PC-3 (cell line): ENCODE measurements at regions not wholly inside any gene's neighbourhood (a gene's known extent, or its start where the extent isn't known, plus 50 kb on each side); places are given as distances from the start of the nearest gene placed in this dataset.

Experiments used
- ATAC-seq: fragments of 200-7000 bp; cut with Tn5 transposase; 2 replicates; pipeline ENCODE4 v1.9.1; 2020; ENCODE audit warnings: mild to moderate bottlenecking, moderate library complexity
- BruUV-seq: library from RNA; stranded (reverse); fragments of 400-500 nt; replicated peaks from 2 replicates; lab custom pipeline; 2021; lab: Mats Ljungman, UMichigan
- CTCF ChIA-PET: fragments of 300-600 bp; sonication (Branson Sonifier 250); formaldehyde crosslinking; loops from one replicate; lab custom pipeline; 2022; ENCODE audit warnings: antibody characterized with exemption; lab: Charles Lee
- POLR2A ChIA-PET: fragments of 300-600 bp; sonication (Branson Sonifier 250); formaldehyde crosslinking; loops from one replicate; lab custom pipeline; 2022; ENCODE audit warnings: antibody characterized with exemption; ENCODE audit not compliant: unreplicated experiment; lab: Charles Lee
- DNase-seq: peaks from one replicate; pipeline ENCODE4 v3.0.0-alpha.2; 2015
- H2AFZ ChIP-seq: fragments of 300-600 bp; sonication (generic); 2 replicates; pipeline ENCODE4 v1.6.0; 2016; ENCODE audit warnings: antibody characterized with exemption, low read length
- H3F3A ChIP-seq: fragments of 300-600 bp; sonication (generic); one replicate; pipeline ENCODE4 v1.6.0; 2017; ENCODE audit warnings: antibody characterized with exemption, low read length, control low read depth, mild to moderate bottlenecking; ENCODE audit not compliant: unreplicated experiment
- H3K27ac ChIP-seq: fragments of 300-600 bp; sonication (generic); 2 replicates; pipeline ENCODE4 v1.5.1; 2016; ENCODE audit warnings: mild to moderate bottlenecking, low read length
- H3K27me3 ChIP-seq: fragments of 300-600 bp; sonication (generic); 2 replicates; pipeline ENCODE4 v1.6.1; 2016; ENCODE audit warnings: low read length, mixed read lengths
- H3K36me3 ChIP-seq: fragments of 300-600 bp; sonication (generic); 2 replicates; pipeline ENCODE4 v1.6.1; 2016; ENCODE audit warnings: low read depth, mixed run types, low read length, mixed read lengths
- H3K4me1 ChIP-seq: fragments of 300-600 bp; sonication (generic); 2 replicates; pipeline ENCODE4 v1.5.1; 2016; ENCODE audit warnings: low read length; ENCODE audit not compliant: insufficient read depth
- H3K4me2 ChIP-seq: fragments of 300-600 bp; sonication (generic); 2 replicates; pipeline ENCODE4 v1.6.0; 2016; ENCODE audit warnings: low read length
- H3K4me3 ChIP-seq: fragments of 300-600 bp; sonication (generic); 2 replicates; pipeline ENCODE4 v1.5.1; 2016; ENCODE audit warnings: mild to moderate bottlenecking, low read length, mixed read lengths
- H3K79me2 ChIP-seq: fragments of 300-600 bp; sonication (generic); 2 replicates; pipeline ENCODE4 v1.6.1; 2017; ENCODE audit warnings: low read length, mixed read lengths
- H3K9ac ChIP-seq: fragments of 300-600 bp; sonication (generic); 2 replicates; pipeline ENCODE4 v1.6.0; 2016; ENCODE audit warnings: mild to moderate bottlenecking, low read length
- H3K9me2 ChIP-seq: fragments of 300-600 bp; sonication (generic); replicated peaks from 2 replicates; pipeline ENCODE4 v1.6.1; 2016; ENCODE audit warnings: mixed run types, low read length, mixed read lengths
- H3K9me3 ChIP-seq: fragments of 300-600 bp; sonication (generic); 2 replicates; pipeline ENCODE4 v1.6.1; 2016; ENCODE audit warnings: low read length, mixed read lengths
- H4K20me1 ChIP-seq: fragments of 300-600 bp; sonication (generic); 2 replicates; pipeline ENCODE4 v1.6.1; 2016; ENCODE audit warnings: low read length, mixed read lengths
- EZH2 ChIP-seq: fragments of 300-600 bp; sonication (generic); IDR thresholded peaks from one replicate; pipeline ENCODE4 v1.6.1; 2017; ENCODE audit warnings: antibody characterized with exemption, mild to moderate bottlenecking, low read length; ENCODE audit not compliant: unreplicated experiment
- EZH2phosphoT487 ChIP-seq: fragments of 300-600 bp; sonication (generic); IDR thresholded peaks from 2 replicates; pipeline ENCODE4 v1.6.1; 2018; ENCODE audit warnings: mild to moderate bottlenecking, antibody characterized with exemption, low read length, borderline replicate concordance
- intact Hi-C: fragments of 100-400 bp; cut with micrococcal nuclease; formaldehyde crosslinking; loops from 2 replicates; pipeline ENCODE4 v1.9.0; 2023
- TF ChIP-seq, protein P1 (sequence below): fragments of 300-600 bp; sonication (generic); conservative IDR thresholded peaks from 2 replicates; pipeline ENCODE4 v1.5.1; 2017; ENCODE audit warnings: antibody characterized with exemption, low read depth, mild to moderate bottlenecking, low read length

DNA sequence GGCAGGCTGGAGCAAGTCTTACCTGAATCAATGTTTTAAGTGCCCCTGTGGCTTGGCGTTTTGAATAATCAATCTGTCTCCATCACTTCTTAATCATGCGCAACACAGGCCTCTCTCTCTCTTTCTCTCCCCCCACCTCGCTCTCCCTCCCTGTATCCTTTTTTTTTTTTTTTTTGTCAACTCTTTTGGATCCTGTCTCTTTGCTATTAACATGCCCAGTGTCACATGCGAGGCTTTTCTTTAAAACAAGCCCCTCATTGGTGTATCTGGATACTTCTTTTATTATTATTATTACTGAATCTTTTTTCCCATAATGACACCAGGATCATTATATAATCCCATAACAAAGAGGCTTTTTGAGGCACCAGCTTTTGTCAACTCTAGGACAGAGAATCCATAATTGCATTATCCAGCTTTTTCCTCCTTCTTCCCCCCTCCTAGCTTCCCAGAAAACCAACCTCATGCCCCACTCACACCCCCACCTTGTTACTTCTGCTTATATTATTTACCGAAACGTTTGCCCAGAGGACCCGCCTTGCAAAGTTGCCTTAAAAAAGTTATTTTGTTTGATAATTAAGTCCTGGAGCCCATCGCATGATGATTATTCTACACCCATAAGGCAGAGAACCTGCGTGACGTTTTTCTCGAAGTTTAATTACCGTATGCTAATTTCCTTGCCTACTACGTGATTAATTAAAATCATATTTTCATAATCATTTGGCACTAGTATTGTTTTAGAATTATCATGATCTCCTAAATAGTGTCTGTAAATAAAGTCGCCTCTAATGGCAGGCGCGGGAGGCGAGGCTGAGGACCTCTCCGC lies 148.1 kb upstream of the ZNF536 start:
- ATAC-seq (no peak), DNase-seq (no peak)
- ChIA-PET CTCF (interaction anchor here (0.5 to 0.6 kb wide), 2 partner anchors 196 to 282 kb away, joined by 4 read pairs; partner anchors contain the start of gene URI1), POLR2A (no interaction called here)
- H3K27me3 ChIP-seq: peaks cover 35% of the 10 kb centered on the region
- no peak overlapping the region for H3K27ac ChIP-seq
- no peaks in the 10 kb centered on the region for H3F3A ChIP-seq
- no peaks in the 10 kb centered on the region for H3K4me1 ChIP-seq
- H2AFZ ChIP-seq: no peak overlapping the region
- no peaks in the 10 kb centered on the region for H4K20me1 ChIP-seq
- TF ChIP-seq EZH2: no peak
- TF ChIP-seq EZH2phosphoT487: no peak
- TF ChIP-seq, protein P1, sequence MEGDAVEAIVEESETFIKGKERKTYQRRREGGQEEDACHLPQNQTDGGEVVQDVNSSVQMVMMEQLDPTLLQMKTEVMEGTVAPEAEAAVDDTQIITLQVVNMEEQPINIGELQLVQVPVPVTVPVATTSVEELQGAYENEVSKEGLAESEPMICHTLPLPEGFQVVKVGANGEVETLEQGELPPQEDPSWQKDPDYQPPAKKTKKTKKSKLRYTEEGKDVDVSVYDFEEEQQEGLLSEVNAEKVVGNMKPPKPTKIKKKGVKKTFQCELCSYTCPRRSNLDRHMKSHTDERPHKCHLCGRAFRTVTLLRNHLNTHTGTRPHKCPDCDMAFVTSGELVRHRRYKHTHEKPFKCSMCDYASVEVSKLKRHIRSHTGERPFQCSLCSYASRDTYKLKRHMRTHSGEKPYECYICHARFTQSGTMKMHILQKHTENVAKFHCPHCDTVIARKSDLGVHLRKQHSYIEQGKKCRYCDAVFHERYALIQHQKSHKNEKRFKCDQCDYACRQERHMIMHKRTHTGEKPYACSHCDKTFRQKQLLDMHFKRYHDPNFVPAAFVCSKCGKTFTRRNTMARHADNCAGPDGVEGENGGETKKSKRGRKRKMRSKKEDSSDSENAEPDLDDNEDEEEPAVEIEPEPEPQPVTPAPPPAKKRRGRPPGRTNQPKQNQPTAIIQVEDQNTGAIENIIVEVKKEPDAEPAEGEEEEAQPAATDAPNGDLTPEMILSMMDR: no peak
- H3K9me3 ChIP-seq: no peaks in the 10 kb centered on the region
- H3K9me2 ChIP-seq: no peaks in the 10 kb centered on the region
- no peak overlapping the region for H3K4me2 ChIP-seq
- no peaks in the 10 kb centered on the region for H3K36me3 ChIP-seq
- no peak overlapping the region for H3K9ac ChIP-seq
- H3K4me3 ChIP-seq: no peak overlapping the region
- BruUV-seq: no TSS peak
- no peaks in the 10 kb centered on the region for H3K79me2 ChIP-seq
- intact Hi-C loops: no loop called here

DNA sequence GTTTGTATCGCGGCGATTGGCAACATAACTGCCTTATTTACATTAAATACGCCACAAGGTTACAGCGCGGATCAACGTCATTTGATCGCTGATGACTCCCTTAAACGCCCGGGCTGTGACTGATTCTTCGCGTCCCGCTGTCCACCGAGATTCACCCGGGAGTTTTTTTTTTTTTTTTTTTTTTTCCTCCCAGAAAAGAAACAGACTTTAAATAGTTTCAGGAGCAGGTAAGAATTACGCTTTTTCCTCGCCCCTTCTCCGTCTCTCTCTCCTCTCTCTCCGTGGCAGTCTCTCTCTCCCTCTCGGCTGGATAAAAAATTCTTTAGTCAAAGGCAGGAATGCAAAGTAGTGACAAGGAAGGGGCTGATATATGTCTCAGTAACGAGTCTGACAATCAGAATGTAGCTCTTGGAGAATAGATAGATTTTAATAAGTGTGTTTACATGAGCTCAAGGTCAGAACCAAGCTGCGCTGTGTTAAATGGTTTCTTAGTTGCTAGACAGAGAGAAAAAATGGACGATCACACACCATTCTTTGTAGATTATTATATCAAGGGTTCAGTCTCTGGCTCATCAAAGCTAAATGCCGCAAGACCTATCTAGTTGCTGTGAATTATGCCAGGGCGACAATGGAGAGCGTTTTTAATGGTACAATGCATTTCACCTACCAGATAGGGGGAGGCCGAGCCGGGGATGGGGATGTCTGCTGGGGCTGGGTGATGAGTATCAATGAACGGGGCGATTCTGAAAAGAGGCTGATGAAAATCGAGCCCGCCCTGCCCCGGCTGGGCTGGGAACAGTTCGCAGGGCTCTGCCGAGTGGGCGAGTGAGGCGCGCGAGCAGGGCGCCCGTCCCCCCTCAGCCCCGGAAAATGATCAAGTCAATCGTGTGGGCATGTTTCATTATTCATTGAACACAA lies 147.2 kb upstream of the ZNF536 start:
- Histone ChIP-seq H3F3A (no peaks in the 10 kb centered on the region), H3K4me3 (0 out of 2 replicates have a peak overlapping the region, but pooled peaks have one; percentile 21), H3K27ac (no peak overlapping the region), H3K27me3 (peaks cover 42% of the 10 kb centered on the region), H3K36me3 (no peaks in the 10 kb centered on the region), H3K79me2 (no peaks in the 10 kb centered on the region), H2AFZ (no peak overlapping the region), H3K4me2 (no peak overlapping the region), H3K9ac (no peak overlapping the region), H3K9me2 (no peaks in the 10 kb centered on the region), H3K4me1 (no peaks in the 10 kb centered on the region), H4K20me1 (no peaks in the 10 kb centered on the region), H3K9me3 (no peaks in the 10 kb centered on the region)
- DNase-seq: no peak
- BruUV-seq: no TSS peak
- intact Hi-C loops: no loop called here
- CTCF ChIA-PET: no interaction called here
- no peak for ATAC-seq
- no peak for TF ChIP-seq EZH2
- TF ChIP-seq, protein P1: no peak
- TF ChIP-seq EZH2phosphoT487: peak; percentile 1; the same call in 1 of the 2 replicates
- POLR2A ChIA-PET: no interaction called here
